ENCODE measurements at regions not wholly inside any gene's neighbourhood (a gene's known extent, or its start where the extent isn't known, plus 50 kb on each side); places are given as distances from the start of the nearest gene placed in this dataset.

- H2BK120ac ChIP-seq (replicated peaks; ENCODE audit: low read depth, low read length): no peak overlapping the region
- no peak overlapping the region for H3K56ac ChIP-seq (replicated peaks; ENCODE audit: insufficient read length, low read depth, low read length)
- H3K4me2 ChIP-seq (ENCODE audit: insufficient read depth in 1 of 2, low read depth in 2 of 2, low read length in 2 of 2): no peak overlapping the region
- no peak overlapping the region for H2BK15ac ChIP-seq (ENCODE audit: low read length)
- H3K9me3 ChIP-seq (ENCODE audit: insufficient read depth in 2 of 2, low read depth in 1 of 2, low read length in 1 of 2): peaks cover 0 to 4% of the 10 kb centered on the region in 2 experiments; a peak in 1 of 4 replicates
- POLR2A ChIA-PET (ENCODE audit: partially characterized antibody): no interaction called here
- DNase-seq (ENCODE audit: low read depth in 1 of 2, low spot score in 2 of 2) (no peak), FAIRE-seq (no peak)
- no peak overlapping the region for H4K91ac ChIP-seq (replicated peaks; ENCODE audit: insufficient read length, low read length)
- peaks cover 2 to 11% (median 9%) of the 10 kb centered on the region in 4 experiments; a peak in 5 of 7 replicates for H3K4me1 ChIP-seq (replicated peaks in 1 of 4; ENCODE audit: control insufficient read depth in 3 of 4, insufficient read depth in 4 of 4, low read length in 3 of 4)
- TF ChIP-seq KDM4A (IDR thresholded peaks at IDR 0.05; ENCODE audit: low read depth, low read length, severe bottlenecking) (no peak), SRF (IDR thresholded peaks at IDR 0.05; ENCODE audit: low read depth, low read length) (no peak), JUN (IDR thresholded peaks at IDR 0.05; ENCODE audit: low read depth, low read length) (no peak)
- H3K27ac ChIP-seq (ENCODE audit: low read depth, low read length): no peak overlapping the region
- H2BK5ac ChIP-seq (ENCODE audit: low read depth, low read length): no peak overlapping the region
- no peak overlapping the region for H3K18ac ChIP-seq (ENCODE audit: extremely low read depth, low read length)
- no peak overlapping the region for H2AFZ ChIP-seq (ENCODE audit: low read length)
- H2AK5ac ChIP-seq (ENCODE audit: low read depth, low read length): no peak overlapping the region
- H4K8ac ChIP-seq (ENCODE audit: extremely low read depth, insufficient read depth, low read length): no peak overlapping the region
- no peak overlapping the region for H3K9ac ChIP-seq (replicated peaks in 1 of 4; ENCODE audit: extremely low read depth in 1 of 4, low read depth in 3 of 4, low read length in 3 of 4)
- H4K5ac ChIP-seq (ENCODE audit: insufficient read length, low read depth, low read length): no peak overlapping the region
- no peaks in the 10 kb centered on the region for H3K36me3 ChIP-seq (ENCODE audit: control insufficient read depth in 2 of 4, insufficient read depth in 4 of 4, low read length in 3 of 4)
- no peak overlapping the region for H3K23ac ChIP-seq (ENCODE audit: insufficient read length)
- no peak overlapping the region for H2BK12ac ChIP-seq (ENCODE audit: low read depth, low read length)
- no peaks in the 10 kb centered on the region for H3K79me1 ChIP-seq (ENCODE audit: low read depth, low read length)
- no peaks in the 10 kb centered on the region for H4K20me1 ChIP-seq (replicated peaks in 1 of 2; ENCODE audit: control insufficient read depth in 1 of 2, insufficient read depth in 2 of 2, low read length in 2 of 2)
- peaks cover 2% of the 10 kb centered on the region; the same call in 1 of the 2 replicates for H3K23me2 ChIP-seq (ENCODE audit: low read depth, low read length)
- no peak overlapping the region for H3K4me3 ChIP-seq (ENCODE audit: extremely low read depth in 1 of 4, insufficient read depth in 2 of 4, low read depth in 3 of 4, low read length in 4 of 4)
- peaks cover 0 to 2% (median 0%) of the 10 kb centered on the region in 4 experiments; a peak in 1 of 7 replicates for H3K27me3 ChIP-seq (replicated peaks in 1 of 4; ENCODE audit: control insufficient read depth in 3 of 4, extremely low read depth in 1 of 4, insufficient read depth in 3 of 4, low read length in 3 of 4)
- H2BK20ac ChIP-seq (ENCODE audit: low read length): no peak overlapping the region
- CTCF ChIA-PET (ENCODE audit: partially characterized antibody): interaction anchor here (10.3 kb wide), 1 partner anchor 296 kb away, joined by 206 read pairs; no protein-coding TSS in a partner anchor
- H3K14ac ChIP-seq (ENCODE audit: insufficient read length): no peak overlapping the region
- no peaks in the 10 kb centered on the region for H3K79me2 ChIP-seq (ENCODE audit: control insufficient read depth in 1 of 2, insufficient read depth in 2 of 2, low read length in 2 of 2)
- 83% methylated on average over 3 of the region's 3 CpGs; no CpG with 5 or more reads in 1 of the 2 experiments for WGBS, 2 experiments (ENCODE audit: extremely low coverage in 1 of 2, insufficient coverage in 1 of 2, insufficient read length in 1 of 2, insufficient replicate concordance in 2 of 2, low coverage in 1 of 2, low lambda C conversion rate in 2 of 2, missing lambda C conversion rate in 1 of 2)
- H3K4ac ChIP-seq (replicated peaks; ENCODE audit: insufficient read length, low read depth, low read length): no peak overlapping the region
Measured at GRCh38 chr2:172168917-172169346, 66.2 kb upstream of the DLX2 start.
